GM03348 (cell line): ENCODE measurements at regions not wholly inside any gene's neighbourhood (a gene's known extent, or its start where the extent isn't known, plus 50 kb on each side); places are given as distances from the start of the nearest gene placed in this dataset.

Source experiments
- DNase-seq: peaks from one replicate; pipeline ENCODE4 v3.0.0; 2012; ENCODE audit warnings: low spot score

DNA sequence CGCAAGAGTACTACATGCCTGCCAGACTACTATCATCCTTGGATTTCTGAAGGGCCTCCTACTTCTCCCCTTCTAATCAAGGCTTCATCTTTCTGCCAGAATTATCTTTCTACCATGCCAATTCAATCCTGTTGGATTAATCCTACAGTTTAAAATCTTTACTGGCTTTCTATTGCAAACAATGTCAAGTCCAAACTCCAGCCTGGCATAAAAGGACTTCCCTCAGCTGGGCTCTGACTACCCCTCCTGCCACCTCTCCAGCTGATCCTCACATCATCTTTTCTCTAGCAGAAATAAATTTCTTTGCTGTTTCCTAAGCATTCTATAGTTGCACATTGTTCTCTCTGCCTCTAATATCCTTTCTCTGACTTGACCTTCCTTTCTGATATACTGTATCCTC, 119.7 kb upstream of the RAD23B start:
- DNase-seq: no peak

DNA sequence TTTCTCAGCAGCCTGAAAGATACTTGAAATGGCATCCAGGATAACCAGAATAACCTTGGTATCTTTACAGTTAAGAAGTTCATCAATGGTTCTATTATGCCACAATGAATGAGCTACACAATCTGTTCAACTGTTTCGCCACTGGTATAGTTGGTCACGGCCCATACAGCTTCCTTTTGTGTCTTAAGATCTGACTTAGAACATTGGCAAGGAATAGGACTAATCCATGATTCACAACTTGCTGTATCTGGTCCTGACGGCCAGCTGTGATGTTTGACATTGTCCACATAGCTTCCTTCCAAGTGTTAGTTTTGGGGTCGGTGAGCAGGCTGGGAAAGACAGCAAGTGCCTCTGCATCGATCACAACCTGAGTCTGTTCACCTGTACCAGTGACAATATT, 113.3 kb upstream of the RAD23B start:
- DNase-seq: no peak

DNA sequence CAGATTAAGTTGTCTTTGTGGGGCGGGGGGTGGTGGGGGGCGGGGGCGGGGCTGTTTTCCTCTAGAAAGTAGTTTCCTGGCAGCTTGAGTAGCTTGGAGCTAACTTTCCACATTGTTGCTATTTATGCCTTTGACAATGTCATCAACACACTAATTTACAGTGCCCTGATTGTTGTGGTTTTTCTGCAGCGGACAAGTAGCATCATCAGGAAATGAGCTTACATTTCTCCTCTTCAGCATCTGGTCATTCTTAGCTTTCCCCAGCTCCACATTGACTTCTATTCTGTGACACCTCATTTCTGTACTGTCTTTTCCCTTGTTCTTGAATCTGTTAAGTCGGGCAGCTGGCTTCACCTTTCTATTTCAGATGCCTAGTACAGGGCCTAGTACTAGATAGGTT, 112.3 kb upstream of the RAD23B start:
- DNase-seq: no peak

DNA sequence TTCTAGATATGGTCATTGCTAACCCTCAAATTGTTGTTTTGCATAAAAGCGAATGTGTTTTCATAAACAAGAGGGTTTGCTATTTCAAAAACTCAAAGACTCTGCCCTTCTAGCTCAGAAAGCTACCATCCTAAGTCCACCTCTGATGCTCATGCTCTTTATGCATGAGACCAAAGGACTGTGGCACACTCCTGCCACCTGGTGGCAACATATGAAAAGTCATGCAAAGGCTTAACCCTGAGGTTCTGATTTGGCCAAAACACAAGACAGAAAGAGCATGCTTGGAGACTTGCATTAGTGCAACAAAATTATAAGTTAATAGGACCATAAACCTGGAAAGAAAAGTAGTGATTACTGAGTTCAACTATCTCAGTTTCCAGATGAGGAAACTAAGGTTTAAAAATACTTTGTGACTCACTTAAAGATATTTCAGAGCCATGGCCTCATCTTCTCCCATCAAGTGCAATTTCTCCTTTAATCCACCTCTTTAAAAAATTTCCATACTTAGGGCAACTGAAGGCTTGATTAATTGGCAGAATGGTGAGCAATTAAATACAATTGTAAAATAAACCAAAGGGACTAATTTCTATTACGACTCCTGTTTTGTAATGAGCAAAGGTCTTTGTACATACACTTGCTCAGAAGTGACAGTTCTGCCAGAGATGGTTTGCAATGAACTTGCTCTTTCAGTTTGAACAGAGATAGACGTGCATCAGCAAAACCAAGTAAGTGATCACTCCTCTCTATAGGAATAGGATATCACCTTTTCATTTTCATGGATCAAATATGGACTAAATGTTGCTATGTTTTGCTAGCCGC, 110.7 kb upstream of the RAD23B start:
- peak; percentile 83 for DNase-seq

DNA sequence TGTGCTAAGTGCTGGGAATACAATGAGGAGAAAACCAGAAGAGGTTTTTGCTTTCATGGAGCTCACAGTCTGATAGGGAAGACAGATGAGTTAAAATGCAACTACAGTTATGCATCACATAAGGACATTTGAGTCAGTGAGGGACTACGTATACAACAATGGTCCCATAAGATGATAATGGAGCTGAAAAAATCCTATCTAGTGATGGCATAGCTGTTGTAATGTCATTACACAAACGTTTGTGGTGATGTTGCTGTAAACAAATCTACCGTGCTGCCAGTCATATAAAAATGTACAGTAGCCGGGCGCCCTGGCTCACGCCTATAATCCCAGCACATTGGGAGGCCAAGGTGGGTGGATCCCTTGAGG, 110.1 kb upstream of the RAD23B start:
- DNase-seq: no peak

DNA sequence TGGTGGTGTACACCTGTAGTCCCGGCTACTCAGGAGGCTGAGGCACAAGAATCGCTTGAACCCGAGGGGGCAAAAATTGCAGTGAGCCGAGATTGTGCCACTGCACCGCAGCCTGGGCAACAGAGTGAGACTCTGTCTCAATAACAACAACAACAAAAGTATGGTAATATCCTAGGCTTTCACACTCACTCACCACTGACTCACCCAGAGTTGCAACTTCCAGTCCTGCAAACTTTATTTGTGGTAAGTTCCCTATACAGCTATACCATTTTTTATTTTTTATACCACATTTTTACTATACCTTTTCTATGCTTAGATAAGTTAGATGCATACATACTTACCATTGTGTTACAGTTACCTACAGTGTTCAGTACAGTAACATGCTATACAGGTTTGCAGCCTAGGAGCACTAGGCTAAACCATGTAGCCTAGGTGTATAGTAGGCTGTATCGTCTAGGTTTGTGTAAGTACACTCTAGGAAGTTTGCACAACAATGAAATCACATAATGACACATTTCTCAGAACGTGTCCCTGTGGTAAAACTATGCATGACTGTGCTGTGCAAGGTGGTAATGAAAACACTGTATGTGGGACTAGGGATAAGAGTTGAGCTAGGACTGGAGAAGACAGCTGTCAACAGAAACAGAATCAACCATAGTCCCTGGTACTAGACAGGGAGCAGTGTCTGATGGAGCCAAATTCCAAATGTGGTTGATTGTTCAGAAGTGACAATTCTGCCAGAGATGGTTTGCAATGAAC, 109.5 kb upstream of the RAD23B start:
- no peak for DNase-seq

DNA sequence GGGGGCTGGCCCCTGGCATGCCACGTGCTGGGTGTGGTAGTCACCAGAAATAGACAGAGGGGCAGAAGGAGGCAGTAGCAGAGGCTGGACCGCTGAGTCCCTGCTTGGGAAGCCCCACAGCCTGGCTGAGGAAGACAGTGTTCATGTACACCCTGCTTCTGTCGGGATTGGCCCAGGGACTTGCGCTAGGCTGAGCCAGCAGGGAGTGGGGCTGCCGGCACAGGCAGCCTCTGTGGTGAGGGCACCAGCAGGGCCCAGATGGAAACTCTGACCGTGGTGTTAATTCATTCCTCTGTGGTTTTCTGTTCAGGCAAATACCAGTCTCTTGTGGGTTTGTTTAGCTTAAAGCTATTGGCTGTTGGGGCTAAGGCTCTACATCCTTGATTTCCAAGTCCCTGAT, 108.6 kb upstream of the RAD23B start:
- DNase-seq: no peak

DNA sequence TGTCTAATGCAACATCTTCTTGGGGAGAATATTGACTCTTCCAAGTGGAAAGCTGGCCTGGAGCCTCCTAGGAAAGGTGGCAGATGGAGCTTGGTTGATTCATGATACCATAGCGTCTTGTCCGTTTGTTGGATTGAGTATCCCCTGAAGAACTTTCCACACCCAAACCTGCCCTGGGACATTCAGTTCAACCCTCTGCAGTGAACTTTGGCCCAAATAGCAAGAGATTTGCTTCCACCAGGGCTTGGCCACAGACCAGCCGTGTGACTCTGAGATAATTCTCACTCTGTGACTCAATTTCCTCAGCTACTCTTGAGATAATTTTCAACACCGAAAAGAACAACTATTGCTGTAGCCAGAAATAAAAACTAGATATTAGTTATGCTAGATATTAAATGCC, 108.0 kb upstream of the RAD23B start:
- no peak for DNase-seq

DNA sequence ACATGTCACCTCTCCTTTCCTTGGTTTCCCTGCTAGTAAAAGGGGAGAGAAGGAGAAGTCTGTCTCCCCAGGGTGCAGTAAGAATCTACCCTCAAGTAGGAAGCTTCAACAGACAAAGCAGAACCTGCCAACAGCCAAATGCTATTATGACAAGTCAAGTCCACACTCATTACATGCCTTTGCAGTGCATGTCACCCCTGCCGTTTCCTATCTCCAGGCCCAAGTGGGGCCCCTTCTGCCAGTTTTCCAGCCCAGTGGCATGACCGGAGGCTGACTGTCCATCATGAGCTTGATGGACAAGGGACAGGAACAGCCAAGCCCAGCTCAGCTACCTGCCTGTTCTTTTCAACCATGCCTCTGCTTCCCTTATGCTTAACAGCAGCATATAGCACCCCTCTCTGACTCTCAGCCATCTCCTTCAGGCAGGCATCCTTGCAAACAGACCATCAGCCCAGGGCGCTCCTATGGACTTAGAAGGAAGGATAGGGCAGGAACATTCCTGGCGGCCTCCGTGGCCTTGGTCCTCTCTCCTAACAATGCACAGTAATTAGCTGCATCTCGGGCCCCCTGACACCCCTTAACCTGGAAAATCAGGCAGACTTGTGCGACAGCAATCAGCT, 107.2 kb upstream of the RAD23B start:
- peak; percentile 36 for DNase-seq

DNA sequence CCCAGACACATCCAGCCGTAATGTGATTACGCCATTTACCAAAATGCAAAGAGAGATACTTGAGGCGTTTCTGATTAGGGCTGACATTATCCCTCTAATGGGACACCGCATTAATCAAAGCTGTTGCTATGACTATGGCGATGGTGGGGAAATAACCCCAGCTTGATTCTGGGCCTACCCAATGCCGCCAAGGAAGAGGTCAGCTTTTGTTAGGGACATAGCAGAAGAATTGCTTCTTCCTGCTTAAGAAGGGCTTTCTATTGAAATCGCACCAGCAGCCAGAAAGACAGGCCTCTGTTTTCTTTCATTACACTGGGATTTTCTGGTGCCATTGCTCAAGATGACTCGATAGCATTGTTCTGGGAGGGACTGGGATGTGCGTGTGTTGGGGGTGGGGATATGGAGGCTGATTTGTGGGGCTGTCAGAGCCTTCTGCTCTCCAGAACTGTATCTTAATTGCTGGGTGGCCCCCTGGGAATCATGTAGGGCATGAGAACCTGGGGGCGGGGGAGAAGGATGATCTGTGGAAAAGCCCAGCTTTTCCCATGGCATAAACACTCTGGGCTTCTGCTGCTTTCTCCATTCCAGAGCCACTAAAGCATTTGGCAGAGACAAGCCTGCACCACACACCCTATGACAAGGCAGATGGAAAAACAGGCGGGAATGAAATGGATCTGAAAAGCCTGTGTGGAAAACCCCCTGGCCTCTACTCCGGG, 106.5 kb upstream of the RAD23B start:
- peak; percentile 56 for DNase-seq

DNA sequence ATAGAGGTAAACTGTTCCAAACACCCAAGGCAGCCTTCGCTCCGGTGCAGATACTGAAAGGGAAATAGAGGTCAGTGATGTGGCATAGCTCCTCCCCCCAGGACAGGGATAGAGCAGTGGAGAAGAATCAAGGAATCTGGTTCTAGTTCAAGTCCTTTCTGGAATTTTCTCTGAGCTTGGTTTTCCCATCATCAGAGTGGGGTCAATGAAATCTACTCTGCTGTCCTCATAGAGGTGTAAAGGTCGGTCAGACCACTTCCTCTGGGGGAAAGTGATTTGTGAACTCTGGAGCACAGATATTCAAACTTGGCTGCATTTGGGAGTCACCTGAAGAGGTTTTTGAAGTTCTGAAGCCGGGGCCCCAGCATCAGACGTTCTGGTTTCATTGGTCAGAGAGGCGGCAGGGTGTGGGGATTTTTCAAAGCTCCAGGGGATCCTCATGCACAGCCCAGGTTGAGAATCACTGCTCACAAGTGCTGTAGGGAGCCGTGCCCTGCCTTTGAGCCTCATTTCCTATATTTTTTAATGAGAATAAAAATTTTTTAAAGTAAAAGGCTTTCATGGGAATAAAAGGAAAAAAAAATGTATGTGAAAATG, 105.7 kb upstream of the RAD23B start:
- DNase-seq: no peak

DNA sequence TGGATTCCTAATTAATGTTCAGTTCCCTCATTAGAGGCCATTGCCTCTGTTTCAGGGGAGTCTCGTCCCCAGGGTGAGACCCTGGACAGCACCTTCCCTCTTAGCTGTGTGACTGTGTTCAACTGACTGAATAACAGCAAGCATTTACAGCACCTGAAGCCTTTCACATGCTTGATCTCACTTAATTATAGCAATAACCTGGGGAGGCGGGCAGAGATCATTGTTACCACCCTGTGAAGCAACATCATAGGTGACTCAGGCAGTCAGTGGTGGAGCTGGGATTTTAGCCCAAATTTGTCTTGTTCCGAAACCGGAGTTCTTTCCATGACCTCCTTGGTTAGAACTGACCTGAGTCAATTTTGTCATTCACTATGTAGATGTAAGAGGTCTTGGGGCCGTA, 105.2 kb upstream of the RAD23B start:
- no peak for DNase-seq

DNA sequence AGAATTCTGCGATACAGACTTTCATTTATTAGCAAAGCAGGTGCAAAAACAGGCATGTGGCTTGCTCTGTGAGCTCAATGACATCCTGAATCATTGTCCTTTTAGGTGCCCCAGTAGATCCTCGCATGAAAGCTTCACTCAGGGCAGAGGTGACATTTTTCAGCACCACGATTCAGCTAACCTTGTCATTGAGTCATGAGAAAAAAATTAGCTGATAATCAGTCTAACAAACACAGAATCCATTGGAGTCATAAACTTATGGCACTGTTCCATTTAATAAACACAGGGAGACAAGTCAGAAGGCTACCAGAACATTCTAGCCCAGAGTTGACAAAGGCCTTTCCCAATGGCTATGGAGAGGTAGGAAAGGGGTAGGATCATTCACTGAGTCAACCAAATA, 104.8 kb upstream of the RAD23B start:
- no peak for DNase-seq

DNA sequence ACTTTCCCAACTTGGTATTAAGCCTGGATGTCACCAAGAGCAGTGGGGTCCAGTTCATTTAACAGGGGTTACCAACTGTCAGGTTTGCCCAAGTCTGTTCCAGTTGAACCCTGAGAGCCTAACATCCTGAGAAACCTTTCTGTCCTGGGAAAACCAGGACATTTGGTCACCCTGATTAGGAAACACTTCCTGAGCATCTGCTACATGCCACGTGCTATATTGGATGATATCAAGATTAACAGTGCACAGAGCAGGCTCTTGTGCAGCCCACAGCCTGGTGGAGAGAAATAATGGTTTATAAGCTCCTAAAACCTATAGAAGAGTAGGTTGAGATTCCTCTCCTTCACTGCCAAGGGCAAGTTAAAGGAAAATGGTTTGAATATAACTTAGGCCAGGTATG, 102.9 kb upstream of the RAD23B start:
- no peak for DNase-seq

DNA sequence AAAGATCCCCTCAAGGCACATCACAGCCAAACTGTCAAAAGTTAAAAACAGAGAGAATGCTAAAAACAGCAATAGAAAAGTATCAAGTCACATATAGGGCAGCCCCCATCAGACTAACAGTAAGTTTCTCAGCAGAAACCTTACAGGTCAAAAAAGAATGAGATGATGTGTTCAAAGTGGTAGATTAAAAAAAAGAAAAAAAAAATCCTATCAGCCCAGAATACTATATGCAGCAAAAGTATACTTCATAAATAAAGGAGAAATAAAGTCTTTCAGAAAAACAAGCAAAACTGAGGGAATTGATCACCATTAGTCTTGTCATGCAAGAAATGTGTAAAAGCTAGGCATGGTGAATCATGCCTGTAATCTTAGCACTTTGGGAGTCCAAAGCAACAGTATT, 99.9 kb upstream of the RAD23B start:
- no peak for DNase-seq

DNA sequence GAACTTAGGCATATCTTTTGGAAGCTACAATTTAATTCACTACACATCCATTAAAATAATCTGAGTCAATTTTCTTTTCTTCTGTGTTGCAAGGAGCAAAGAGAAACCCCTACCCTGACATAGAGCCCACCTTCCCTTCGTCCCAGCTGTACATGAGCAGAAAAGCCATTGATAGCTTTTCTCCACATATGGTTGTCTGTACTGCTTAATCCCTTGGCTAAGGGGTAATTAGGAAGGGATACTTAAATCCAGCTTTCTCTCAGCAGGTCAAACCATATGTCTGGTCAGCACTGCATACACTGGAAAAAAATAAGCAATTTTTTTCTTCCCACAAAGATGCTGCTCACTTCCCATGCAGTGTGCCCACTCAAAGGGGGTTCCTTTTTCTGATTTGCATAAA, 94.7 kb upstream of the RAD23B start:
- DNase-seq: no peak

DNA sequence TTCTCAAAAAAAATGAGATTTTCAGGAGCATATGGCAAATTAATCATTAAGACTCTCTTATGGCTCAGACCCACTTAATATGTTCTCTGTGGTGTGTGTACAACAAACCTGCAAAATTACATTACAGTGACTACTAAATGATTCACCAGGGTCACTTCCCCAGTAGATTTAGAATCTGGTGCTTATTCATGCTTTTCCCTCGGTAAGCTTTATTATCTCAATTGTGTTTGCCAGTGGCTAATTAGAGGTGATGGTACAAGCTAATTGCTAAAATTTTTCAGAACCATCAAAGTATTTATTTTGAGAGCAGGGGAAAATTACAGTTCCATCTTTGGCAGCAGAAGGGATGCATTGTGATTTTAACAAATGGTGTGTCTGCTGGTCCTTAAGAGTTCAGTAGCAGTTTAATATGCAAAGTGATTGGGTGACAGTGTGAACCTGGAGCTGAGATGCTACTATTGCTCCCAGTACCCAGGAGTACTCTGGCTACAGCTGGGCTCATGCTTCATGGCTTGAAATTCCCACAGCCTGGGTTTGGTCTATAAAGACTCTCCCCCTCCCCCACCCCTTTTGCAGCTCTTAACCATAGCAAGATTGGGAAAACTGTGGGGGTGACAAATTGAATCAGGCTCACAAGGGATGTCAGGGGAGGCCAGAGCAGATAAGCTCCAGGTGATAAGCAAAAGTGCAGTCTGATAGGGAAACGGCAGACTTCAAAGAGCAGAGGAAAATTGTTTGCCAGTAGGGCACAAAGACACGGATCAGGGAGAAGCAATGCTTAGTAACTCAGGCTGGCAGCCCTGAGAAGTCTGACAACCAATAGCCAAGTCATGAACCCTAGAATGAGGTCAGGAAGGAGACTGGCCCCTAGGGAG, 92.8 kb upstream of the RAD23B start:
- DNase-seq: peak; percentile 42

DNA sequence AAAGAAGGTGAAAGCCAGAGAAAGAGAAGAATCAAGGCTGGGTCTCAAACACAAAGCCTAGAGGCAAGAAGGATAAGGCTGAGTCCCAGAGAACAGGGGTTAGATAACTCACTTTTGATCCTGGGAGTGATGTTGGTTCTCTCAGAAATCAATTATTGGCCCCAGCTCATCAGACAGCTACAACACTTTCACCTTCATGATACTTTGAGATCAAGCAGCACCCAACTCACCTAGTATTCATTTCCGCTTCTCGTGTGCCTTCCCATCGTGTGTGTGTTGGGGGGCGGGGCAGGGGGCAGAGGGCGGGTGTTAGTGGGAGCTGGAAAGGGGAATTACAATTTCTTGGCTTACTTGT, 92.2 kb upstream of the RAD23B start:
- no peak for DNase-seq

DNA sequence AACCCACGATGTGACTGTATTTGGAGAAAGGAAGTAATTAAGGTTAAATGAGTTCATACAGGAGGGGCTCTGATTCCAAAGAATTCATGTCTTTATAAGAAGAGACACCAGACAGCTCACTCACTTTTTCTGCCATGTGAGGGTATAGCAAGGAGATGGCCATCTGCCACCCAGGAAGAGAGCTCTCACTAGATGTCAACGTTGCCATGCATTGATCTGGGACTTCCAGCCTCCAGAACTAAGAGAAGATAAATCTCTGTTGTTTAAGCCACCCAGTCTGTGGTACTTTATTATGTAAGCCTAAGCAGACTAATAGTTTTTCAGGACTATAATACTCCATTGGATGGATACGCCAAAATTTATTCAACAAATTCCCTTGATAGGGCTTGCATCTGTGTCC, 89.8 kb upstream of the RAD23B start:
- no peak for DNase-seq

DNA sequence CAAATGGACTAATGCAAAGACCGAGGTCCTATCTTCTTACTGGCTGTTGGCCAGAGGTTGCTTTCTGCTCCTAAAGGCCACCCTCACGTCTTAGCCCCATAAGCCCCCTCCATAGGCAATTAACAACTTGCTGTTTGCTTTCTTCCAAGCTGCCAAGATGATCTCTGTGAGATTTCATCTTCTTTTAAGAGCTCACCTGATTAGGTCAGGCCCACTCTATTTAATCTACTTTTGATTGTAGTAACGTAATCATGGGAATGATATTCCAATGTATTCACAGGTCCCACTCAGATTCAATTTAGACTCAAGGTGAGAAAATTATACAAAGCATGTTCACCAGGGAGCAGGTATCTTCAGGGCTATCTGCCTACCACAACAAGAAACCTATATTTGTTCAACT, 84.4 kb upstream of the RAD23B start:
- DNase-seq: no peak

DNA sequence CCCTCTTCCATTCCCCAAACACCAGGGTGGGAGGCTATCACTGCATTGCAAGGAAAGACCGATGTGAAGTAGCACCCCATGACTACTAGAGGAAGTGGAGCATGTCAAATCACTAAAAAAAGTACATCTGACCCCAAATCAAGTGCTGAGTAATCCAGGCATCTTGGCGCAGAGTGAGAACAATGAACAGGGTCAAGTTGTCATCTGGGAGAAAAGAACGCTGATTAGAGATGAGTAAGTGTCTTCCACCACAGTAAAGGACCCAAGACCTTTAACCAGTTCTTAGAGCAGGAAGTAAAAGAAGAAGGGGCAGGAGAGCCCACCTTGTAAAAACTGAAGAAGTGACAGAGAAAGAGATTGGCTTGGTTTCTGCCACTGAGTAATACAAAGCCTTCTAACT, 75.0 kb upstream of the RAD23B start:
- peak; percentile 12 for DNase-seq
